ENCODE measurements at regions not wholly inside any gene's neighbourhood (a gene's known extent, or its start where the extent isn't known, plus 50 kb on each side); places are given as distances from the start of the nearest gene placed in this dataset.

DNA sequence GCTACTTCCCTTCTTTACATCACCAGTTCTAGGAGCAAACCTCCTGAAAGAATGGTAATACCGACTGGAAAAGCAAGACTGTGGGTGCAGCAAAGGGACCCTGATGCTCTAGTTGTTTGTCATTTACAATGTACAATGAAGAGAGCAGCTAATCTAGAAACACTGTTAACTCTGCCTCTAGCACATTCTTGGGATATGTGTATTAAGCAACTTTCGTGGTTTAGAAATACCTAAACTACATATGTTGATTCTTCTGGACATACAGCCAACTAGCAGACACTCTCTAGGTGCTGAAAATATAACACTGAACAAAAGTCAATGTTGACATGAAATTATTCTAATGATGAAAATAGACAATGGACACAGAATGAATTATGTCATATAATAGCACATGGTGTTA, 440.3 kb upstream of the MC4R start:
- DNase-seq: no peak

DNA sequence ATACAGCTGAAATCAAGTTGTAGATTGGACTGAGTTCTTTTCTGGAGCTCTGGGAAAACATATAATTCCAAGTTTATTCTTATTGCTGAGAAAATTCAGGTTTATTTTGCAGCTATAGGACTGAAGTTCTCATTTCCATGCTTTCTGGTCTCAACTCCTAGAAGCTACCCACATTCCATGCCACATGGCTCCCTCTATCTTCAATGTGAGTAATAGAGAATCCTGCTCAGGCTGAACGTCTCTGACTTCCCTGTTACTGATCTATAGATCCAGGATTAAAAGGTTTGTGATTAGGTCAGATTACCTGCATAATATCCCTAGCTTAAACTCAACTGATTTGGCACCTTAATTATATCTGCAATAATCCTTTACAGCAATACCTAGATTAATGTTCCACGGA, 453.8 kb upstream of the MC4R start:
- no peak for DNase-seq

DNA sequence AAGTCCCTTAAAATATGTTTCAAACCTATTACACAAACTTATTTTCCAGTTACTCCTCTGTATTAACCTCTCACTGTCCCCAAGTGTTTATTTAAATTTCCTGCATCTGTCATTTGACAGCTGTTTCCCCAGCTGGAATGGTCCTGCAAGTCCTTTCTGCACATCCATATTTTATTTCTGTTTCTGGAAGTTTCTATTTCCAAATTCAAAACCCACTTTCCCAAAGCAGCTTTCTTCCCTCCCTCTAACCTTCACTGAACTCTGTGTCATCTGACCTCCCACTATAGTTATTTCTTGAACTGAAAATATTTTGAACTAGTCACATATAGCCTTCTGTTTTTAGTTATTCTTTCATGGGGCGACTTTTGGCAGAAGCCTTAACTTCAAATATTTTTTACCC, 459.4 kb upstream of the MC4R start:
- no peak for DNase-seq

DNA sequence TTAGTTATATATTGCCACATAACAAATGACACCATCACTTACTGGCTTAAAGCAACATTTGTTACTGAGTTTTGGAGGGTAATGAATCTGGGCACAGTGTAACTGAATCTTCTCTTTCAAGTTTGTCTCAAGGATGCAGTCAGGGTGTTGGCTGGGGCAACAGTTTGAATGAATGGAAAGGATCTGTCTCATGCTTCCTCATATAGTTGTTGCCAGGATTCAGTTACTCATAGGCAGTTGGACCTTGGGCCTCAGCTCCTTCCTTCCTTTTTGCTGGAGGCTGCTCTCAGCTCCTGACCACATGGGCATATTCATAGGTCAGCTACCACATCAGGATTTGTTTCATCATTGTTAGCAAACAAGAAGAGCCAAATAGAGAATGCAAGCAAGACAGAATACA, 466.1 kb upstream of the MC4R start:
- no peak for DNase-seq

DNA sequence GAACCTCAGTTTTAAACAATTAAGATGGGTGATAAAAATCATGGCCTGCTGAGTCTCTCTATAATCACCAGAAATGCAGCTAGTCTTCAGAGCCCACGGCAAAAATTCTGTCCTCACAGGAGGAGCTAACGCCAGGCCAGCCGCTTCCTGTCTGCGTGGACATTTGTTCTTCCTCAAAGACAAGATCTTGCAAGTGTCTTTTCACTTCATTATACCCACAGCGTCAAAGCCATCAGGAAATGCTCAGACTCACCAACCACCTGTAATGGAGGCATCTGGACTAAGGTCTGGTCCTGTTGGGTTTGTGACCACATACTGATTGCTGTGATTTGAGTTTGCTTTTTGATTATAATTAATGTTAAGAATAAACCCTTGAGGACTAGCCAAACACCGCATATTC, 473.8 kb upstream of the MC4R start:
- no peak for DNase-seq

DNA sequence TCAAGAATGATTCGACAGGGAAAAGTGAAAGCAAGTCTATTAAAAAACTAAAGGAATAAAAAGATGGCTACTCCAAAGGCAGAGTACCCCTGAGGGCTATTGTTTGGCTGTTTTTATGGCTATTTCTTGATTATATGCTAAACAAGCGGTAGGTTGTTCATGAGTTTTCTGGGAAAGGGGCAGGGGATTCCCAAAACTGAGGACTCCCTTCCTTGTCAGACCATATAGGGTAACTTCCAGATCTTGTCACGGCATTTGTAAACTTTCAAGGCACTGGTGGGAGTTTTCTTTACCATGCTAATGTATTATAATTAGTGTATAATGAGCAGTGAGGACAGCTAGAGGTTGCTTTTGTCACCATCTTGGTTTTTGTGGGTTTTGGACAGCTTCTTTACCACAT, 474.9 kb upstream of the MC4R start:
- DNase-seq: no peak

DNA sequence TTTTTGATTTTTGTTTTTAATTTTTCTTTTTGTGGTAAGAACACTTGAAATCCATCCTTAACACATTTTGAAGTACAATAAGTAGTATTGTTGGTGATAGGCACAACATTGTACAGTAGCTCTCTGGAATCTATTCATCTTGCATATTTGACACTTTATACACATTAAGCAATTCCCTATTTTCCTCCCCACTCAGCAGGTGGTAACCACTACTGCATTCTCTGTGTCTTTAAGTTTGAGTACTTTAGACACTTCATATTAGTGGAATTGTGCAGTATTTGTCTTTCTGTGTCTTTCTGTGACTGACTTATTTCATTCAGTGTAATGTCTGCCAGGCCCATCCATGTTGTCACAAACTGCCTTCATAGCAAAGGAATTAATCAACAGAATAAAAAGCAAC, 471.7 kb upstream of the CDH20 start:
- no peak for DNase-seq

DNA sequence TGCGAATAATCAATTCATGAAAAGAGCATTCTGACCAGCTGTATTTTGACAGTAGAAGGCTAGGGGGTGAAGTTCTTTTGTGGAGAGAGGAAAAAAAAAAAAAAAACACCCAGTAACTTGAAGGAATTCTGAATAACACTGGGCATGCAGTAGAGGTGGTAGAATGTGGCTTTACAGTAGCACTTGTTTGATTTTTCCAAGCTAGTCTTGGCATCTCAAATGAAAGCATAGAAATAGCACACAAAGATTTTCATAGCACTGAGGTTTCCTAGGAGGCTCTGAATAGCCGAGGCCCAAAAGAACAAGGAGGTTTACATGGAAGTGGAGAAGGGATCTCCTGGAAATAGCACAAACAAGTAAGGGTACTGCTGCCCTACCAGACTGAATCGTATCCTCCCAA, 470.2 kb upstream of the CDH20 start:
- DNase-seq: no peak

DNA sequence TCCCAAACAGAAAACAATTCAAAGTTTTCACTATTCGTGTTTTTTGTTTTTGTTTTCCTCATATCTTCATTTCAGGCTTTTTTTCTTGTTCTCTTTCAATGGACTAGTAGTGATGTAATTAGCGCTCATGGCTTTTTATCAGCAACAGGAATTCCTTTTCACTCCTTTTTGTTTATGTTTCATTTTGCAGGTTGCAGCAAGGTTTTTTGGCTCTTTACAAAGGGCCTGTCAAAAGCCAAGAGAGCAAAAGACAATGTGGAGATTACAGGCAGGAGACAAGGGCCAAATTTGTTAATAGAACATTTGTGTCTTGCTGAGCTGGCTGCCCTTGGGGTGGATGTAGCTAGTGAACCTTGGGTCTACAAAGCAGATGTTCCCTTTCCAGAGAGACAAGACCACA, 467.4 kb upstream of the CDH20 start:
- DNase-seq: no peak

DNA sequence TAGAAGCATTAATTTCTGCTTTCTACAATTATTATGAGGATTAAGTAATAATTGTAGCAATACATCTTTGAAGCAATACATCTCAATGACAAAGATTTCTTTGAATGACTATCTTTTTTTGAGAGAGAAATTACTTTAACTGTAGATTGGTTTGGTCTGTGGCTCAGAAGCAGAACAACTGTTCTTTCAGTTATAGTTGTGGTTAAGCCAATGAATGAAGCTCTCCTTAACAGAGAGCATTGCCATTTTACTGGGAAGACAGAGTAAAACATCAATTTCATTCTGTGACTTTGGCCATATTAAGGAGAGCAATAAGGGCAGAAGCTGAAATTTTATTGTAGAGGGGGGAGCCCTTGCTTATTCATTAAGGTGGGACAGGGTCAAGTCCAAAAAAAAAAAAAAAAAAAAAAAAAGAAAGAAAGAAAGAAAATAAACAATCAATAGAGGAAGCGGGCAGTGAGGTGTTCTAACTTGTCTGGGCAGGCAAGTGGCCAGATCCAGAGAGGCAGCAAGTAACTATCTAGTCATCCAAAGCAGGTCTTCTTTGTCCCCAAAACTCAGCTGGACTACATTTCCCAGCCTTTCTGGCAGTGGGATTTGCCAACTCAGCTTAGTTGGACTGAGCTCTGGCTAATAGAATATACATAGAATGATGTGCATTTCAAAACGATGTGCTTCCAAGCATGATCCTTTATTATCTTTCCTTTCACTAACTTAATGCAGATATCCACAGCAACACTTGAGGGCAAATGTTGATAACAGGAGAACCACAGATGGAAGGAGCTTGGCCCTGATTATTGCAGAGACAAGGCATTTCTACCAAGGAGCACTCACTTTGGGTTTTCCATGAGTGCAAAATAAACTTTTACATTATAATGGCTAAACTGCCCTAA, 462.7 kb upstream of the CDH20 start:
- DNase-seq: no peak

DNA sequence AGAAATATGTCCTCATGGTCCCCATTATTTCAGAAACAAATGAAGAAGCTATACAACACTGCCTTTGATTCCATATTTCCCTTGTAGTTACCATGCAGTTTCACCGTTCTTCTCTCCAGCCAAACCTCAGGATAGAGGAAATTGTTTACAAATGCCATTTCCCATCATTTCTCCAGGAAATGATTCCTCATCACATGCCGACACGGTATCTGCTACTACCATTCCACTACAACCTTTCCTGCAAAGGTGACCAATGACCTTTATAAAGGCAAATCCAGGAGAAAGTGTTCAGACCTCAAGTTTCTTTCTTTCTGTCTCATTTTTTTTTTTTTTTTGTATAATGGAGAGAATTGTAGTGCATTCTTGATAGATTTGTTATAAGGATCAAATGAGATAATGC, 460.8 kb upstream of the CDH20 start:
- no peak for DNase-seq

DNA sequence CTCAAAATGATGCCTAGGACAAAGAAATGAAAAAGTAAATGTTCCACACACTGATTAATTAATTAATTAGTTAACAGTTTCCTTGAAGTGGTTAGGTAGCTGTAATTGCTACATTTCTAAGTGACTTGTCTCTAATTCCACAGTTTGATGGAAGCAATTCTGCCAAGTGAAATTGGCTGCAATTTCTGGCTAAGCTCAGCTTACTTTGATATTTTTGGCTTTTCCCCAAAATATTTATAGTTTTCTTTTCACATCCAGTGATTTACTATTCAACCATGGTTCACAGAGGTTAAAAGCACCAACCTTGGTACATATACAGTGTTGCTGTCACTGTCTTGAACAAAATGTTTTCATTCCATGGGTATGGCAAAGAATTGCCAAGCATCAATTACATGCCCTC, 459.5 kb upstream of the CDH20 start:
- no peak for DNase-seq

DNA sequence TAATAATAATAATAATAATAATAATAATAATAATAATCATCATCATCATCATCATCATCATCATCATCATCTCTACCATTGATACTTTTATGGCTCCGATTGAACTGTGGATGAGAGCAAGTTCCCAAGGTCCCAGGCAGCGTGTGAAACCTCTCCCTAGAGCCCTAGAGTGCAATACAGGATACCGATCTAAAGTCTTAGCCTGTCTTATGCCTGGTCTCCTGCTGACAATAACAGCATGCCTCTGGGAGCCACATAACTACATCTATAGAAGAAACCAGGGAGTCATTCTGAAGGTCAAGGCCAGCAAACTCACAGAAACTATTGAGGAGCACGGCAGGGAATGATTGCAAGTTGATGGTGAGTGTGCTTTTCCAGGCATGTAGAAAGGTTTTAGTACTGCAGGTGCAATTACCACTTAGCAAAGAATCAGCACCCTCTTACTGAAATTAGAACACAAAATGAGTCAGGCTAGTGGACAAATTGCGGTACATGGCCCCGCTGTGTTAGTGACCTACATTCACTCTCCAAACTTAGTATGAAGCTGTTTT, 457.2 kb upstream of the CDH20 start:
- DNase-seq: no peak

DNA sequence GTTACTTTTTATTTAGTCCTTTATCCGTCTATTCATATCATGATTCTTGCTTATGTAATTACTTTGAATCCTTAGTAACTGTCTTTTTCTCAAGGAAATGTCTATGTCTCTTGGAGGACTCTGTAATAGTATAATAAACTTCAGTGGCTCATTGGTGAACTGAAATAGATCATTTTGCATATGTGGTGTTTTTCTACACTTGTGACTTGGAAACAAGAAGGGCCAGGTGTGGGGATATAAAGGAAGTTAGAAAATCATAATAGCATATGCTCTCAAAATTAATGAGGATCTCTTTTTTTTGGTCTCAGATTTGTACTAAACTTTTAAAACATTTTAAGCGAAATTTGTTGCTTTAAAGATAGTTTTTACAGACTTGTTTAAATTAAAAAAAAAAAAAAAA, 453.0 kb upstream of the CDH20 start:
- DNase-seq: no peak

DNA sequence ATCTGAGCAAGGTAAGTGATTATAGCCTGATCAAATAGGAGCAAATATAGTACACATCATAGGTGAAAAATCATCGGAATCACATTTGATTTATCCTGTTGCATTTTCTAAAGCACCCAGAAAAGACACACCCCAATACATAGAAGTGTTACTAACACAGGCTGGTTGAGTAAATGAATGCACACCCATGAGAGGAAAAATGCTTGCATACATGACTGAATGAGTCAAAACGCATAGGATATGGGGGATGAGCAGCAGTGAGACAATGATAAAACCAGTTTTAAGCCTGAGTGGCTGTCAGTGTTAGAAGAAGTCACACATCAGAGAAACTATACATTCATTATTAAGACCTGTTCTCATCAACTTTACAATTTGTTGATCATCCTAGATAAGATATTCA, 449.6 kb upstream of the CDH20 start:
- no peak for DNase-seq

DNA sequence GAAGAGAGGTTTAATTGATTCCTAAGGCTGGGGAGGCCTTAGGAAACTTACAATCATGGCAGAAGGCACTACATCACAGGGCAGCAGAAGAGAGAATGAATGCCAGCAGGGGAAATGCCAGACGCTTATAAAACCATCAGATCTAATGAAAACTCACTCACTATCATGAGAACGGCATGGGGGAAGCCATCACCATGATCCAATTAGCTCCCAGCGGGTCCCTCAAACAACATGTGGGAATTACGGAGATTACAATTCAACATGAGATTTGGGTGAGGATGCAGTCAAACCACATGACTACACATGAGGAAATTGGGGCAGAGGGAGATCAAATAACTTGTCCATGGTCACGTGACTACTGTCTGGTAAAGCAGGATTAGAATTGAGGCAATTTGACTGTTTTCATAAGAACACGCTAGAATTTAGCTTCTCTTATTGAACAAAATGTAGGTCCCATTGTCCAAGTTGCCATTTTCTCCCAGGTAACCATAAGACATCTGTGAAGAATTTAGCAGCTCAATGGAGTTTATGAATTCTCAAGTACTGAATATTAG, 445.1 kb upstream of the CDH20 start:
- no peak for DNase-seq

DNA sequence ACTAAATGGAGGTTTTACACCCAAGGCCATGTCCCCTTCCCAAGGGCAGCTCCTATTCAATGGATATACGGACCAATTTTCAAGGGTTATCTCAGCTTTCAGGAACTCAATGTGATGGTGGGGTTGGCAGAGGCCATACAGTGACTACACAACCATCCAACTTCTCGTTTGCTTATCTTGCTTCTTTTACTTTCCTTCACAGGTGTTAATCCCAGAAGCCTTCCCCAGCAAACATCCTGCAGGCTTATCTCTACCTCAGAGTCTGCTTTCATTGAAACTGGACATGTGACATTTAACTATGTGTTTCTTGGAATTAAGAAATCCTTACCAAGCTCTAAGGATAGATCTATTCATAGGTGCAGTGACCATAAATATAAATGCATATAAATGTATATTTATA, 443.8 kb upstream of the CDH20 start:
- DNase-seq: no peak

DNA sequence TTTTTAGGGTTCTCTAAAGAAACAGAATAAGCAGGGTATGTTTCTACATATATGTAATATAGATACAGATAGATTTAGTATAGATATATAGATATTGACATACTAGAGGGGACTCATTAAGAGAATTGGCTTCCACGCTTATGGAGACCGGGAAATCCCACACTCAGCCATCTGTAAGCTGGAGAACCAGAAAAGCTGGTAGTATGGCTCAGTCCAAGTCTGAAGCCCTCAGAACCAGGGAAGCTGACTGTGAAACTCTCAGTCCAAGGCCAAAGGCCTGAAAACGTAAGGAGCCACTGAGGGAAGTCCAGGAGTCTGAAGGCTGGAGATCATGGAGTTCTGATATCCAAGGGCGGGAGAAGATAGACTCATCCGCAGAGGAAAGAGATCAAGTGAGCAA, 441.3 kb upstream of the CDH20 start:
- no peak for DNase-seq

DNA sequence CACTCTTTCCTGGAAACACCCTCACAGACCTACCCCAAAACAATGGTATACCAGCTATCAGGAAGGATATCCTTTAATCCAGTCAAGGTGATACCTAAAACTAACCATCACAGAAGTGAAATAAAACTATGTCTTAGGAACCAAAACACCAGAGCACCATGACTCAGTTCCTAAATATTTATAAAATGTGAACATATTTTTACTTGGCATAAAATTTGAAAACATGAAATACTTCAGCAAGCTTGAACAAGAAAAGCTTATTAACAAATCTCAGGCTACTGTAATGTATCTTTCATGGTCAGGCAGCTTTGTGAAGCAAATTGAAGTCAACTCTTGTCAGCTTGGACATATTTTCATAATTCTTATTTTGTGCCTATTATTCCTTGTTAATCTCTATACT, 440.8 kb upstream of the CDH20 start:
- DNase-seq: no peak

DNA sequence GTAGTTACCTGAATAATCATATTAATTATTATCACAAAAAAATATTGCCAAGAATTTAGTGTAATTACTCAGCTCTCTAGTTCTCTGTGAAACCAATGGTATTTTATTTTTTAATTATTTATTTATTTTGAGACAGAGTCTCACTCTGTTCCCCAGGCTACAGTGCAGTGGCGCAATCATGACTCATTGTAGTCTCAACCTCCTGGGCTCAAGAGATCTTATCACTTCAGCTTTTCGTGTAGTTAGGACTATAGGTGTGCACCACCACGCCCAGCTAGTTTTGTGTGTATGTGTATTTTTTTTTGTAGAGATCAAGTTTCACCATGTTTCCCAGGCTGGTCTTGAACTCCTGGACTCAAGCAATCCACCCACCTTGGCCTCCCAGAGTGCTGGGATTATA, 440.4 kb upstream of the CDH20 start:
- DNase-seq: no peak

DNA sequence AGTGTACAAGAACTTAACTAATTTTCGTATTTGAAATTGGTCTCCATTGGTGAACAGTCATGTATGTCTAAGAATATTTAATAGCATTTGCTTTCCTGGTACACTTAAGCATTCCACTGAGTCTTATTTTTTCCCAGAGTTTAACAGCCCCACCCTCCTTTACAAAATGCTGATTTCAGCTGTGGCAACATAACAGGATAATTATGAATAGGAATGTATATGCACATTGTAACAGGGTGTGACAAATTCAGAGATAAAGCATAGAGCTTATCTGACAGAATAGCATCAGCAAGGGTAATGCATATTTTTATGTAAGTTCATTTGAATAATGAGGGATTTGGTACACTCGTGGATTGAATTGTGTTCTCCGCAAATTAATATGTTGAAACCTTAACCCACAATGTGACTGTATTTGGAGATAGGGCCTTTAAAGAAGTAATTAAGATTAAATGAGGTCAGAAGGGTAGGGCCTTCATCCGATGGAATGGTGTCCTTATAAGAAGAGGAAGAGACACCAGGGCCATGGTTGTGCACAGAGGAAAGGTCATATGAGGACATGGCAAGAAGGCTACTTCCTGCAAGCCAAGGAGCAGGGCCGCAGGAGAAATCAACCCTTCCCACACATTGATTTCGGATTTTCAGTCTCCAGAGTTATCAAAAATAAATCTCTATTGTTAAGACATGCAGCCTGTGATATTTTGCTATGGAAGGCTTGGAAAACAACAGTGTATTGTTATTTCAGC, 439.7 kb upstream of the CDH20 start:
- no peak for DNase-seq

DNA sequence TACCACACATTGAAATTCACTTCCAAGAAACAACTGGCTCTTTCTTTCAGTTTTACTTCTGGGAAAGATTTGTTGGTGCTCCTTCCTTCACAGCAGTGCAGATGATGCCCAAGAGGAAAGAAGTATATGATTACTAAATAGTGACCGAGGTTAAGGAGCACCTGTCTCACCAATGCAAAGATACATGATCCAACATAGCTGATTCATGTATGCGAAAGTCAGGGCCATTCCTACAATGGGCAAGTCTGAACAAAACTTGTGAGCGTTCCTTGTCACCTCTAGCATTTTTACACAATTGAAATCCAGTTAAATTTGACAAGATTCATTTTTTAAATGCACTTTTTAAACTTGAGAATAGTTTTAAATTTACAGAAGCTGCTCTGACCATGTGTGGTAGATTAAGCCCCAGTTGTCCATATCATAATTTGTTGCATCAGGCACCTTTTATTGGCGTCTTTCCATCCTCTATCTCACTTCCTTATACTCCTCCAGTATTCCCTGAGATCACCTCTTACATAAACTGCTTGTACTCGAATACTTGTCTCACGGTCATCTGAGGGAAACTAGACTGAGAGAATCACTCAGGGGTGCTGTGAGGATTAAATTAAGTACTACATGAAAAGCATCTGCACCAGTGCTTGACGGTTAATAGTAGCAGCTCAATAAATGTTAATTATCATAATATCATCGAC, 438.8 kb upstream of the CDH20 start:
- no peak for DNase-seq

DNA sequence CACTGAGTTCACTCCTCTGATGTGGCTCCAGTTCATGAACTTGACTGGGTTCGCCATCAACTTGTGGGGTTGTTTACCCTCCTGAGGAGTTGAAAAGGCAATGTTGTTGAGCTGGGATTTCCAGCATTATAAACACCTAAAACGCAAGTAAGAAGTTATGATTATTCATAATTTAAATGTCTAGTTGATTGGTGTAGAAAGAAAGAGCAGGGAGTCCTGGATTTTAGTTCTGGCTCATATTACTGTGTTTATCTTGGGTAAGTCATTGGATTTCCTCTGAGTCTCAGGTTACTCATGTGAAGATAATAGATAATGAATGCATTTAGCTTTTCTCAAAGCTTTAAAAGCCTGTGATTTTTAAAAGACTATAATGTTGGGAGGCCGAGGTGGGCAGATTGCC, 438.0 kb upstream of the CDH20 start:
- DNase-seq: no peak

All from NCI-H510A (cell line).